ENCODE measurements at regions not wholly inside any gene's neighbourhood (a gene's known extent, or its start where the extent isn't known, plus 50 kb on each side); places are given as distances from the start of the nearest gene placed in this dataset.

DNA sequence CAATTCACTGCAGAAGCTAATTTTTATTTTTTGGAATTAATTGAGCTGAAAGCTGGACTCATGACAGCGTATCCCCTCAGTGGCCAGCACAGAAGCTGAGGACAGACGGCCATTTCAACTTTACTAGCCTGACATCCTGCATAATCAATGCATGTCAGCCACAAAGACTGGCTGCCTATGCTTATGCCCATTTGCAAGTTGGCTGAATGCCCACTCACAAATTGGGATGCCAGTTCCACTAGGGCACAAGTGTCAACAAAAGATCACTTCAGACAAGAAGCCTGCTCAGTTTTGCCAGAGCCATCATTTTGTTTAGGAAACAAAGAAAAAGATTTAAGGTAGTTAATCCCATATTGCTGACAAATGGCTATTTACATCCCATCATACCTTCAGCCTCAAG lies 417.6 kb downstream of the NOVA1 start:
- TF ChIP-seq, protein P1, sequence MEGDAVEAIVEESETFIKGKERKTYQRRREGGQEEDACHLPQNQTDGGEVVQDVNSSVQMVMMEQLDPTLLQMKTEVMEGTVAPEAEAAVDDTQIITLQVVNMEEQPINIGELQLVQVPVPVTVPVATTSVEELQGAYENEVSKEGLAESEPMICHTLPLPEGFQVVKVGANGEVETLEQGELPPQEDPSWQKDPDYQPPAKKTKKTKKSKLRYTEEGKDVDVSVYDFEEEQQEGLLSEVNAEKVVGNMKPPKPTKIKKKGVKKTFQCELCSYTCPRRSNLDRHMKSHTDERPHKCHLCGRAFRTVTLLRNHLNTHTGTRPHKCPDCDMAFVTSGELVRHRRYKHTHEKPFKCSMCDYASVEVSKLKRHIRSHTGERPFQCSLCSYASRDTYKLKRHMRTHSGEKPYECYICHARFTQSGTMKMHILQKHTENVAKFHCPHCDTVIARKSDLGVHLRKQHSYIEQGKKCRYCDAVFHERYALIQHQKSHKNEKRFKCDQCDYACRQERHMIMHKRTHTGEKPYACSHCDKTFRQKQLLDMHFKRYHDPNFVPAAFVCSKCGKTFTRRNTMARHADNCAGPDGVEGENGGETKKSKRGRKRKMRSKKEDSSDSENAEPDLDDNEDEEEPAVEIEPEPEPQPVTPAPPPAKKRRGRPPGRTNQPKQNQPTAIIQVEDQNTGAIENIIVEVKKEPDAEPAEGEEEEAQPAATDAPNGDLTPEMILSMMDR (conservative IDR thresholded peaks at IDR 0.05; ENCODE audit: low read depth, low read length) = no peak
- TF ChIP-seq NFE2L2 (IDR thresholded peaks at IDR 0.05; ENCODE audit: low read depth, low read length) (no peak), MAFK (IDR thresholded peaks at IDR 0.05; ENCODE audit: low read depth, low read length) (no peak), CEBPB (IDR thresholded peaks at IDR 0.05; ENCODE audit: low read depth, low read length) (no peak), SMC3 (IDR thresholded peaks at IDR 0.05; ENCODE audit: low read depth, low read length) (no peak), BHLHE40 (IDR thresholded peaks at IDR 0.05; ENCODE audit: low read depth, low read length) (no peak), RAD21 (IDR thresholded peaks at IDR 0.05; ENCODE audit: low read length) (no peak), MXI1 (IDR thresholded peaks at IDR 0.05; ENCODE audit: borderline replicate concordance, low read depth, low read length) (no peak), POLR2A (IDR thresholded peaks at IDR 0.05; ENCODE audit: low read depth, low read length) (no peak), RFX5 (IDR thresholded peaks at IDR 0.05; ENCODE audit: low read depth, low read length) (no peak), FOS (IDR thresholded peaks at IDR 0.05; ENCODE audit: low read depth, low read length) (no peak), RCOR1 (IDR thresholded peaks at IDR 0.05; ENCODE audit: insufficient replicate concordance, low read length) (no peak), CHD1 (IDR thresholded peaks at IDR 0.05; ENCODE audit: low read depth, low read length) (no peak), MAZ (IDR thresholded peaks at IDR 0.05; ENCODE audit: borderline replicate concordance, low read depth, low read length) (no peak)
- TF ChIP-seq, protein P2, sequence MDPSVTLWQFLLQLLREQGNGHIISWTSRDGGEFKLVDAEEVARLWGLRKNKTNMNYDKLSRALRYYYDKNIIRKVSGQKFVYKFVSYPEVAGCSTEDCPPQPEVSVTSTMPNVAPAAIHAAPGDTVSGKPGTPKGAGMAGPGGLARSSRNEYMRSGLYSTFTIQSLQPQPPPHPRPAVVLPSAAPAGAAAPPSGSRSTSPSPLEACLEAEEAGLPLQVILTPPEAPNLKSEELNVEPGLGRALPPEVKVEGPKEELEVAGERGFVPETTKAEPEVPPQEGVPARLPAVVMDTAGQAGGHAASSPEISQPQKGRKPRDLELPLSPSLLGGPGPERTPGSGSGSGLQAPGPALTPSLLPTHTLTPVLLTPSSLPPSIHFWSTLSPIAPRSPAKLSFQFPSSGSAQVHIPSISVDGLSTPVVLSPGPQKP (IDR thresholded peaks at IDR 0.05; ENCODE audit: borderline replicate concordance, low read depth, low read length) = no peak
- TF ChIP-seq, protein P3, sequence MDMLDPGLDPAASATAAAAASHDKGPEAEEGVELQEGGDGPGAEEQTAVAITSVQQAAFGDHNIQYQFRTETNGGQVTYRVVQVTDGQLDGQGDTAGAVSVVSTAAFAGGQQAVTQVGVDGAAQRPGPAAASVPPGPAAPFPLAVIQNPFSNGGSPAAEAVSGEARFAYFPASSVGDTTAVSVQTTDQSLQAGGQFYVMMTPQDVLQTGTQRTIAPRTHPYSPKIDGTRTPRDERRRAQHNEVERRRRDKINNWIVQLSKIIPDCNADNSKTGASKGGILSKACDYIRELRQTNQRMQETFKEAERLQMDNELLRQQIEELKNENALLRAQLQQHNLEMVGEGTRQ (IDR thresholded peaks at IDR 0.05; ENCODE audit: low read depth, low read length) = no peak
- no peak overlapping the region for H2AFZ ChIP-seq (replicated peaks; ENCODE audit: low read length, poor library complexity)
- ATAC-seq (ENCODE audit: low read depth) (no peak), DNase-seq (no peak)
- ChIA-PET POLR2A (ENCODE audit: unreplicated experiment) (no interaction called here), CTCF (no interaction called here)
- no peaks in the 10 kb centered on the region for H3K4me1 ChIP-seq (ENCODE audit: control insufficient read depth, insufficient read depth, low read length)
- H4K91ac ChIP-seq (ENCODE audit: insufficient read depth, low read depth, low read length) = no peak overlapping the region
- H2BK20ac ChIP-seq (ENCODE audit: low read depth, low read length) = no peak overlapping the region
- WGBS, 2 experiments (ENCODE audit: extremely low coverage in 2 of 2, insufficient read length in 1 of 2) = no CpG with 5 or more reads among the region's 2 CpGs
- no peak overlapping the region for H3K56ac ChIP-seq (ENCODE audit: extremely low read depth, insufficient read depth, low read length)
- no peaks in the 10 kb centered on the region for H3K9me3 ChIP-seq (ENCODE audit: control insufficient read depth, insufficient read depth, low read length)
- H3K9ac ChIP-seq (ENCODE audit: low read depth, low read length) = no peak overlapping the region
- no peak overlapping the region for H4K8ac ChIP-seq (ENCODE audit: low read depth in 2 of 2, low read length in 2 of 2)
- H2AK9ac ChIP-seq (replicated peaks; ENCODE audit: low read depth, low read length, poor library complexity) = no peak overlapping the region
- no peak overlapping the region for H4K5ac ChIP-seq (ENCODE audit: low read depth, low read length)
- BruUV-seq (replicated peaks) = no TSS peak
- no peaks in the 10 kb centered on the region for H3K36me3 ChIP-seq (ENCODE audit: control insufficient read depth, insufficient read depth, low read length)
- no peak overlapping the region for H3K4ac ChIP-seq (ENCODE audit: low read depth, low read length)
- H3K9me1 ChIP-seq (ENCODE audit: insufficient read depth, low read length) = no peaks in the 10 kb centered on the region
- H2BK5ac ChIP-seq (ENCODE audit: low read depth, low read length, poor library complexity, severe bottlenecking) = no peak overlapping the region
- H3K23ac ChIP-seq (ENCODE audit: low read depth, low read length) = no peak overlapping the region
- H4K20me1 ChIP-seq (ENCODE audit: insufficient read depth, low read length) = no peaks in the 10 kb centered on the region
- no peak overlapping the region for H3K18ac ChIP-seq (ENCODE audit: low read depth, low read length)
- H3K14ac ChIP-seq (replicated peaks; ENCODE audit: low read depth, low read length) = no peak overlapping the region
- H2BK120ac ChIP-seq (ENCODE audit: low read depth, low read length) = no peak overlapping the region
- H3K27ac ChIP-seq (ENCODE audit: insufficient read depth, low read length) = no peak overlapping the region
- H2BK15ac ChIP-seq (ENCODE audit: low read depth, low read length) = no peak overlapping the region
- no peaks in the 10 kb centered on the region for H3K27me3 ChIP-seq (ENCODE audit: control insufficient read depth, insufficient read depth, low read length)
- no peak overlapping the region for H2AK5ac ChIP-seq (ENCODE audit: low read depth, low read length)
- in situ Hi-C loops (cut with MboI; ENCODE audit: low sequenced_read_pairs) = no loop called here
- no peaks in the 10 kb centered on the region for H3K79me1 ChIP-seq (ENCODE audit: low read depth in 1 of 2, low read length in 2 of 2)
- no peak overlapping the region for H3K4me2 ChIP-seq (ENCODE audit: low read depth, low read length)
- H3K4me3 ChIP-seq (ENCODE audit: insufficient read depth, low read depth, low read length) = no peak overlapping the region
- dilution Hi-C loops (cut with HindIII; ENCODE audit: low sequenced_read_pairs, unreplicated experiment) = no loop called here
- intact Hi-C loops (cut with micrococcal nuclease) = no loop called here
